A549 (cell line): ENCODE measurements at regions not wholly inside any gene's neighbourhood (a gene's known extent, or its start where the extent isn't known, plus 50 kb on each side); places are given as distances from the start of the nearest gene placed in this dataset.

ENCODE experiments used
- ATAC-seq, 2 experiments: fragments of 200-7000 bp in 1 of 2; fragments of >200 bp in 1 of 2; cut with Nextera tagmentation in 1 of 2; cut with Tn5 transposase in 1 of 2; 3 replicates each; pipeline versions ENCODE4 v1.8.0 to v1.9.1; 2018 to 2020; ENCODE audit warnings: mild to moderate bottlenecking in 1 of 2, moderate library complexity in 1 of 2
- CTCF ChIA-PET: fragments of 300-600 bp; sonication (Branson Sonifier 250); formaldehyde crosslinking; extraction: SDS; loops from one replicate; lab custom pipeline; 2021; ENCODE audit warnings: antibody characterized with exemption, inconsistent platforms; lab: Yijun Ruan, JAX
- POLR2A ChIA-PET: fragments of 350-600 bp; formaldehyde crosslinking; extraction: SDS; loops from one replicate; lab custom pipeline; 2021; ENCODE audit warnings: antibody characterized with exemption, inconsistent platforms; lab: Yijun Ruan, JAX
- DNase-seq, 2 experiments: peaks; one replicate each; pipeline versions ENCODE4 v3.0.0 to v3.0.0-alpha.2; 2011 to 2016; ENCODE audit warnings: low read depth in 1 of 2, low spot score in 1 of 2
- FAIRE-seq: peaks from 2 replicates; lab custom pipeline; 2011; peaks lifted over from hg19 to GRCh38; lab: Jason Lieb, UNC
- H3K27ac ChIP-seq, 2 experiments: fragments of >200 bp; sonication (Bioruptor Twin); formaldehyde crosslinking; 3 replicates each; pipeline ENCODE4 v1.5.1; 2016 to 2017
- H3K4me1 ChIP-seq: fragments of >200 bp; sonication (Bioruptor Twin); formaldehyde crosslinking; 3 replicates; pipeline ENCODE4 v1.6.1; 2016
- H3K4me2 ChIP-seq: fragments of >200 bp; sonication (Bioruptor Twin); formaldehyde crosslinking; 3 replicates; pipeline ENCODE4 v1.6.1; 2016
- H3K4me3 ChIP-seq: fragments of >200 bp; sonication (Bioruptor Twin); formaldehyde crosslinking; 3 replicates; pipeline ENCODE4 v1.5.1; 2016
- H3K9me3 ChIP-seq: fragments of >200 bp; sonication (Bioruptor Twin); formaldehyde crosslinking; 3 replicates; pipeline ENCODE4 v1.6.1; 2016
- ATOH8 ChIP-seq: fragments of 250-450 bp; sonication (Bioruptor Pico); IDR thresholded peaks from 2 replicates; pipeline ENCODE4 v1.5.0; 2020; ENCODE audit warnings: low read depth, mild to moderate bottlenecking, moderate library complexity
- BHLHE40 ChIP-seq: IDR thresholded peaks from 2 replicates; pipeline ENCODE4 v1.6.1; 2012; ENCODE audit warnings: low read depth, low read length, inconsistent platforms
- EP300 ChIP-seq, 2 experiments: fragments of >200 bp; sonication (Bioruptor Twin); formaldehyde crosslinking; IDR thresholded peaks; 2 replicates in 1 of 2; 3 replicates in 1 of 2; pipeline ENCODE4 v1.6.1; 2016 to 2017
- FOSL2 ChIP-seq, 2 experiments: fragments of 450-650 bp in 1 of 2; fragments of >200 bp in 1 of 2; sonication (Bioruptor Twin) in 1 of 2; formaldehyde crosslinking; IDR thresholded peaks; 2 replicates each; pipeline versions ENCODE4 v1.5.0 to v1.6.1; 2016 to 2020; ENCODE audit warnings: mild to moderate bottlenecking in 1 of 2, moderate library complexity in 1 of 2
- GATA3 ChIP-seq: IDR thresholded peaks from 2 replicates; pipeline ENCODE4 v1.6.1; 2012; ENCODE audit warnings: borderline replicate concordance
- HDAC2 ChIP-seq: fragments of 200-600 bp; sonication (generic); IDR thresholded peaks from 2 replicates; pipeline ENCODE4 v1.6.1; 2016
- HOXB13 ChIP-seq: fragments of 250-450 bp; sonication (Bioruptor Pico); IDR thresholded peaks from 2 replicates; pipeline ENCODE4 v1.5.0; 2020; ENCODE audit warnings: low read depth, mild to moderate bottlenecking, moderate library complexity
- HOXB5 ChIP-seq: fragments of 250-450 bp; sonication (Bioruptor Pico); IDR thresholded peaks from 2 replicates; pipeline ENCODE4 v1.5.0; 2020; ENCODE audit warnings: mild to moderate bottlenecking, moderate library complexity
- JUNB ChIP-seq: fragments of >200 bp; sonication (Bioruptor Twin); formaldehyde crosslinking; IDR thresholded peaks from 2 replicates; pipeline ENCODE4 v1.6.1; 2016
- KDM5A ChIP-seq: fragments of 200-600 bp; sonication (generic); IDR thresholded peaks from 2 replicates; pipeline ENCODE4 v1.6.1; 2016; ENCODE audit warnings: antibody characterized with exemption, mild to moderate bottlenecking
- MAZ ChIP-seq: fragments of 150-350 bp; IDR thresholded peaks from 2 replicates; pipeline ENCODE4 v1.6.1; 2014; ENCODE audit warnings: antibody characterized with exemption, low read depth, low read length, borderline replicate concordance
- MYC ChIP-seq: IDR thresholded peaks from 2 replicates; pipeline ENCODE4 v1.6.1; 2012; ENCODE audit warnings: mild to moderate bottlenecking, inconsistent platforms, low read length, improper control_type of control experiment, borderline replicate concordance
- NPAS2 ChIP-seq: fragments of 250-450 bp; sonication (Bioruptor Pico); IDR thresholded peaks from 2 replicates; pipeline ENCODE4 v1.8.0; 2022; ENCODE audit warnings: mild to moderate bottlenecking, moderate library complexity, borderline replicate concordance
- PBX3 ChIP-seq: IDR thresholded peaks from 2 replicates; pipeline ENCODE4 v1.6.1; 2012
- PHF8 ChIP-seq: fragments of 200-600 bp; sonication (generic); IDR thresholded peaks from 2 replicates; pipeline ENCODE4 v1.6.1; 2016; ENCODE audit warnings: low read depth, mild to moderate bottlenecking, antibody characterized with exemption, moderate library complexity, borderline replicate concordance
- POLR2A ChIP-seq: IDR thresholded peaks from 2 replicates; pipeline ENCODE4 v1.6.1; 2012; ENCODE audit warnings: mild to moderate bottlenecking, low read length
- RCOR1 ChIP-seq: fragments of 150-350 bp; IDR thresholded peaks from 2 replicates; pipeline ENCODE4 v1.6.1; 2014; ENCODE audit warnings: antibody characterized with exemption, low read length, low read depth
- RFX5 ChIP-seq: fragments of 450-650 bp; IDR thresholded peaks from 2 replicates; pipeline ENCODE4 v1.7.1; 2014; ENCODE audit warnings: antibody characterized with exemption, mild to moderate bottlenecking, moderate library complexity
- RNF2 ChIP-seq: fragments of 200-600 bp; sonication (generic); IDR thresholded peaks from 2 replicates; pipeline ENCODE4 v1.6.1; 2016; ENCODE audit warnings: low read depth, mild to moderate bottlenecking, antibody characterized with exemption, moderate library complexity, borderline replicate concordance
- TP53 ChIP-seq: fragments of 250-450 bp; sonication (Bioruptor Pico); IDR thresholded peaks from 2 replicates; pipeline ENCODE4 v1.5.0; 2021; ENCODE audit warnings: mild to moderate bottlenecking, moderate library complexity
- ZFP36 ChIP-seq: fragments of 450-650 bp; IDR thresholded peaks from 2 replicates; pipeline ENCODE4 v1.6.1; 2014; ENCODE audit warnings: borderline replicate concordance; ENCODE audit not compliant: partially characterized antibody
- ZSCAN20 ChIP-seq: fragments of 250-450 bp; sonication (Bioruptor Pico); IDR thresholded peaks from 2 replicates; pipeline ENCODE4 v1.8.0; 2022; ENCODE audit warnings: mild to moderate bottlenecking, moderate library complexity
- WGBS: methylation state at CpG from one replicate; pipeline ENCODE4 v1.1.6; 2017; ENCODE audit errors: missing lambda C conversion rate; 5-methylcytosine and 5-hydroxymethylcytosine counted together
- TF ChIP-seq, protein P1 (sequence below): fragments of 250-450 bp; sonication (Bioruptor Pico); IDR thresholded peaks from 2 replicates; pipeline ENCODE4 v1.5.0; 2021; ENCODE audit warnings: mild to moderate bottlenecking, moderate library complexity, borderline replicate concordance
- TF ChIP-seq, protein P2 (sequence below): fragments of 150-350 bp; IDR thresholded peaks from 2 replicates; pipeline ENCODE4 v1.6.1; 2014; ENCODE audit warnings: low read depth, mild to moderate bottlenecking, low read length
- TF ChIP-seq, protein P3 (sequence below): fragments of 450-650 bp; IDR thresholded peaks from 2 replicates; pipeline ENCODE4 v1.6.1; 2014; ENCODE audit warnings: antibody characterized with exemption

- no peak for TF ChIP-seq MAZ
These were observed 93.9 kb downstream of the PDGFA start (continued) for GRCh38 chr7:425794-426188.

- no peak for ATAC-seq
These were observed 93.1 kb downstream of the PDGFA start for GRCh38 chr7:426510-426909.

GRCh38 chr7:427506-428103 is 92.0 kb downstream of the PDGFA start:
- FAIRE-seq (no peak), ATAC-seq (no peak), DNase-seq (no peak)
- WGBS: 46% methylated on average over 18 of the region's 18 CpGs
- no peak overlapping the region for H3K4me2 ChIP-seq
- no peaks in the 10 kb centered on the region for H3K4me1 ChIP-seq
- H3K27ac ChIP-seq: no peak overlapping the region
- no peak overlapping the region for H3K4me3 ChIP-seq
- ChIA-PET CTCF (interaction anchor here (1.6 kb wide), 1 partner anchor 8 kb away, joined by 4 read pairs; no protein-coding TSS in a partner anchor), POLR2A (no interaction called here)
- no peaks in the 10 kb centered on the region for H3K9me3 ChIP-seq
- TF ChIP-seq EP300 (IDR thresholded peaks at IDR 0.05): no peak
- TF ChIP-seq BHLHE40: no peak
- no peak for TF ChIP-seq RNF2
- no peak for TF ChIP-seq FOSL2 (IDR thresholded peaks at IDR 0.05)
- no peak for TF ChIP-seq FOSL2 (CRISPR knock-in tag; IDR thresholded peaks at IDR 0.05)
- TF ChIP-seq, protein P1, sequence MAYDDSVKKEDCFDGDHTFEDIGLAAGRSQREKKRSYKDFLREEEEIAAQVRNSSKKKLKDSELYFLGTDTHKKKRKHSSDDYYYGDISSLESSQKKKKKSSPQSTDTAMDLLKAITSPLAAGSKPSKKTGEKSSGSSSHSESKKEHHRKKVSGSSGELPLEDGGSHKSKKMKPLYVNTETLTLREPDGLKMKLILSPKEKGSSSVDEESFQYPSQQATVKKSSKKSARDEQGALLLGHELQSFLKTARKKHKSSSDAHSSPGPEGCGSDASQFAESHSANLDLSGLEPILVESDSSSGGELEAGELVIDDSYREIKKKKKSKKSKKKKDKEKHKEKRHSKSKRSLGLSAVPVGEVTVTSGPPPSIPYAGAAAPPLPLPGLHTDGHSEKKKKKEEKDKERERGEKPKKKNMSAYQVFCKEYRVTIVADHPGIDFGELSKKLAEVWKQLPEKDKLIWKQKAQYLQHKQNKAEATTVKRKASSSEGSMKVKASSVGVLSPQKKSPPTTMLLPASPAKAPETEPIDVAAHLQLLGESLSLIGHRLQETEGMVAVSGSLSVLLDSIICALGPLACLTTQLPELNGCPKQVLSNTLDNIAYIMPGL: no peak
- no peak for TF ChIP-seq ZSCAN20 (CRISPR knock-in tag)
- TF ChIP-seq PHF8: no peak
- TF ChIP-seq, protein P2, sequence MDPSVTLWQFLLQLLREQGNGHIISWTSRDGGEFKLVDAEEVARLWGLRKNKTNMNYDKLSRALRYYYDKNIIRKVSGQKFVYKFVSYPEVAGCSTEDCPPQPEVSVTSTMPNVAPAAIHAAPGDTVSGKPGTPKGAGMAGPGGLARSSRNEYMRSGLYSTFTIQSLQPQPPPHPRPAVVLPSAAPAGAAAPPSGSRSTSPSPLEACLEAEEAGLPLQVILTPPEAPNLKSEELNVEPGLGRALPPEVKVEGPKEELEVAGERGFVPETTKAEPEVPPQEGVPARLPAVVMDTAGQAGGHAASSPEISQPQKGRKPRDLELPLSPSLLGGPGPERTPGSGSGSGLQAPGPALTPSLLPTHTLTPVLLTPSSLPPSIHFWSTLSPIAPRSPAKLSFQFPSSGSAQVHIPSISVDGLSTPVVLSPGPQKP: no peak
- no peak for TF ChIP-seq ATOH8 (CRISPR knock-in tag)
- no peak for TF ChIP-seq HOXB5 (CRISPR knock-in tag)
- TF ChIP-seq PBX3: no peak

More at GRCh38 chr7:426510-426909, 93.1 kb downstream of the PDGFA start:
- CTCF ChIA-PET: interaction anchor here (1.6 kb wide), 1 partner anchor 9 kb away, joined by 4 read pairs; no protein-coding TSS in a partner anchor
- Histone ChIP-seq H3K4me2 (no peak overlapping the region), H3K4me1 (no peaks in the 10 kb centered on the region), H3K27ac (no peak overlapping the region), H3K4me3 (no peak overlapping the region), H3K9me3 (no peaks in the 10 kb centered on the region)
- DNase-seq: no peak
- FAIRE-seq: no peak
- 64% methylated on average over 7 of the region's 12 CpGs for WGBS
- POLR2A ChIA-PET: no interaction called here
- TF ChIP-seq RFX5: no peak
- TF ChIP-seq ZFP36: no peak
- TF ChIP-seq HOXB13: no peak

DNA sequence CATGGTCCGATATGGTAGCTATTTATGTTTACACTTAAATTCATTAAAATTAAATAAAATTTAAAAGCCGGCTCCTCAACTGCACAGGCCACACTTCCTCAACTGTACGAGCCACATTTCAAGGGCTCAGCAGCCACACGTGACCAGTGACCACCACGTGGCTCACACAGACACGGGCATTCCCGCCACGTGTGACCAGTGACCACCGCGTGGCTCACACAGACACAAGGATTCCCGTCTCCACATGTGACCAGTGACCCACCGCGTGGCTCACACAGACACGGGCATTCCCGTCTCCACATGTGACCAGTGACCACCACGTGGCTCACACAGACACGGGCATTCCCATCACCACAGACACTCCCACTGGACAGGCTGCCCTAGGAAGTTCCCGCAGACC is 91.3 kb downstream of the PDGFA start:
- ATAC-seq (no peak), FAIRE-seq (no peak), DNase-seq (no peak)
- CTCF ChIA-PET: no interaction called here
- no peak overlapping the region for H3K27ac ChIP-seq
- no peaks in the 10 kb centered on the region for H3K9me3 ChIP-seq
- no peaks in the 10 kb centered on the region for H3K4me1 ChIP-seq
- WGBS: 87% methylated on average over 16 of the region's 18 CpGs
- no peak overlapping the region for H3K4me2 ChIP-seq
- no peak for TF ChIP-seq PHF8
- TF ChIP-seq RCOR1: no peak
- no peak for TF ChIP-seq KDM5A
- no peak for TF ChIP-seq MAZ
- no peak for TF ChIP-seq MYC
- TF ChIP-seq POLR2A: no peak
- TF ChIP-seq JUNB: no peak
- TF ChIP-seq GATA3: no peak
- TF ChIP-seq, protein P1: no peak
- TF ChIP-seq HDAC2: no peak
- TF ChIP-seq NPAS2 (CRISPR knock-in tag): no peak
- no peak for TF ChIP-seq RFX5
- no peak for TF ChIP-seq TP53 (CRISPR knock-in tag)
- TF ChIP-seq, protein P3, sequence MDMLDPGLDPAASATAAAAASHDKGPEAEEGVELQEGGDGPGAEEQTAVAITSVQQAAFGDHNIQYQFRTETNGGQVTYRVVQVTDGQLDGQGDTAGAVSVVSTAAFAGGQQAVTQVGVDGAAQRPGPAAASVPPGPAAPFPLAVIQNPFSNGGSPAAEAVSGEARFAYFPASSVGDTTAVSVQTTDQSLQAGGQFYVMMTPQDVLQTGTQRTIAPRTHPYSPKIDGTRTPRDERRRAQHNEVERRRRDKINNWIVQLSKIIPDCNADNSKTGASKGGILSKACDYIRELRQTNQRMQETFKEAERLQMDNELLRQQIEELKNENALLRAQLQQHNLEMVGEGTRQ: no peak
- TF ChIP-seq, all 56 proteins: peak for 0
- POLR2A ChIA-PET: no interaction called here
- no peak overlapping the region for H3K4me3 ChIP-seq
